ENCODE measurements at regions not wholly inside any gene's neighbourhood (a gene's known extent, or its start where the extent isn't known, plus 50 kb on each side); places are given as distances from the start of the nearest gene placed in this dataset.
A peak's percentile ranks its signal among the peaks of the same experiment; 100 is the strongest.

- DNase-seq, result no peak
Measured at GRCh38 chr22:49540913-49541692, 286.6 kb downstream of the BRD1 start.

GRCh38 chr22:49540084-49540912 is 287.4 kb downstream of the BRD1 start:
- no peak for DNase-seq

GRCh38 chr22:49538006-49538405 is 289.7 kb downstream of the BRD1 start:
- DNase-seq, result no peak

GRCh38 chr22:49536571-49537131 is 291.0 kb downstream of the BRD1 start:
- DNase-seq, result no peak

- no peak for DNase-seq
Measured at GRCh38 chr22:49535527-49536125, 292.0 kb downstream of the BRD1 start.

- DNase-seq, result no peak
Measured at GRCh38 chr22:49535126-49535525, 292.5 kb downstream of the BRD1 start.

GRCh38 chr22:49534386-49534785 is 293.3 kb downstream of the BRD1 start:
- DNase-seq, result no peak

GRCh38 chr22:49533886-49534285 is 293.8 kb downstream of the BRD1 start:
- no peak for DNase-seq

GRCh38 chr22:49532869-49533802 is 294.5 kb downstream of the BRD1 start:
- no peak for DNase-seq

GRCh38 chr22:49531368-49531791 is 296.3 kb downstream of the BRD1 start:
- no peak for DNase-seq

GRCh38 chr22:49530671-49531367 is 296.9 kb downstream of the BRD1 start:
- DNase-seq, result no peak

GRCh38 chr22:49528420-49528720 is 299.3 kb downstream of the BRD1 start:
- DNase-seq, result no peak

- DNase-seq, result peak in 1 of 5 donors; percentile 4
Measured at GRCh38 chr22:49527611-49528419, 299.9 kb downstream of the BRD1 start.

GRCh38 chr22:49525801-49526535 is 301.7 kb downstream of the BRD1 start:
- DNase-seq, result no peak

- no peak for DNase-seq
Measured at GRCh38 chr22:49525360-49525759, 302.3 kb downstream of the BRD1 start.

- DNase-seq, result no peak
Measured at GRCh38 chr22:49524362-49524761, 303.3 kb downstream of the BRD1 start.

GRCh38 chr22:49523374-49524008 is 304.2 kb downstream of the BRD1 start:
- no peak for DNase-seq

GRCh38 chr22:49522582-49523373 is 304.9 kb downstream of the BRD1 start:
- DNase-seq, result no peak

- DNase-seq, result no peak
Measured at GRCh38 chr22:49521787-49522224, 305.9 kb downstream of the BRD1 start.
